ENCODE measurements at regions not wholly inside any gene's neighbourhood (a gene's known extent, or its start where the extent isn't known, plus 50 kb on each side); places are given as distances from the start of the nearest gene placed in this dataset.
"Not testable (repeated sequence)": the region's sequence is repeated elsewhere in the genome, so short reads cannot be mapped to it uniquely, and the experiment has no call there.

DNA sequence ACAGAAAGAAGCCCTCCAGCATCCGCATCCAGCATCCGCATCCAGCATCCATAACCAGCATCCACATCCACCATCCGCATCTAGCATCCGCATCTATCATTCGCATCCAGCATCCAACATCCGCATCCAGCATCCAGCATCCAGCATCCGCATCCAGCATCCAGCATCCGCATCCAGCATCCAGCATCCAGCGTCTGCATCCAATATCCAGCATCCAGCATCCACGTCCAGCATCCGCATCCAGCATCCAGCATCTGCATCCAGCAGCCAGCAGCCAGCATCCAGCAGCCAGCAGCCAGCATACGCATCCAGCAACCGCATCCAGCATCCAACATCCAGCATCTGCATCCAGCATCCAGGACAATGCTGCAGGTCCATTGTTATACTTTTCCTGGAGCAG, 671.0 kb upstream of the C16orf82 start:
- Histone ChIP-seq H3K27me3 (replicated peaks; ENCODE audit: insufficient read depth) (no peaks in the 10 kb centered on the region), H3K4me3 (no peak overlapping the region), H3K4me1 (ENCODE audit: control insufficient read depth in 1 of 2, low read depth in 2 of 2) (no peaks in the 10 kb centered on the region), H3K36me3 (no peaks in the 10 kb centered on the region), H3K27ac (no peak overlapping the region), H3K9me3 (no peaks in the 10 kb centered on the region)
- TF ChIP-seq, protein P1, sequence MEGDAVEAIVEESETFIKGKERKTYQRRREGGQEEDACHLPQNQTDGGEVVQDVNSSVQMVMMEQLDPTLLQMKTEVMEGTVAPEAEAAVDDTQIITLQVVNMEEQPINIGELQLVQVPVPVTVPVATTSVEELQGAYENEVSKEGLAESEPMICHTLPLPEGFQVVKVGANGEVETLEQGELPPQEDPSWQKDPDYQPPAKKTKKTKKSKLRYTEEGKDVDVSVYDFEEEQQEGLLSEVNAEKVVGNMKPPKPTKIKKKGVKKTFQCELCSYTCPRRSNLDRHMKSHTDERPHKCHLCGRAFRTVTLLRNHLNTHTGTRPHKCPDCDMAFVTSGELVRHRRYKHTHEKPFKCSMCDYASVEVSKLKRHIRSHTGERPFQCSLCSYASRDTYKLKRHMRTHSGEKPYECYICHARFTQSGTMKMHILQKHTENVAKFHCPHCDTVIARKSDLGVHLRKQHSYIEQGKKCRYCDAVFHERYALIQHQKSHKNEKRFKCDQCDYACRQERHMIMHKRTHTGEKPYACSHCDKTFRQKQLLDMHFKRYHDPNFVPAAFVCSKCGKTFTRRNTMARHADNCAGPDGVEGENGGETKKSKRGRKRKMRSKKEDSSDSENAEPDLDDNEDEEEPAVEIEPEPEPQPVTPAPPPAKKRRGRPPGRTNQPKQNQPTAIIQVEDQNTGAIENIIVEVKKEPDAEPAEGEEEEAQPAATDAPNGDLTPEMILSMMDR (IDR thresholded peaks at IDR 0.05): no peak
- DNase-seq (ENCODE audit: low spot score): no peak
- ATAC-seq (ENCODE audit: insufficient number of reproducible peaks, low FRiP score, low read depth): no peak

DNA sequence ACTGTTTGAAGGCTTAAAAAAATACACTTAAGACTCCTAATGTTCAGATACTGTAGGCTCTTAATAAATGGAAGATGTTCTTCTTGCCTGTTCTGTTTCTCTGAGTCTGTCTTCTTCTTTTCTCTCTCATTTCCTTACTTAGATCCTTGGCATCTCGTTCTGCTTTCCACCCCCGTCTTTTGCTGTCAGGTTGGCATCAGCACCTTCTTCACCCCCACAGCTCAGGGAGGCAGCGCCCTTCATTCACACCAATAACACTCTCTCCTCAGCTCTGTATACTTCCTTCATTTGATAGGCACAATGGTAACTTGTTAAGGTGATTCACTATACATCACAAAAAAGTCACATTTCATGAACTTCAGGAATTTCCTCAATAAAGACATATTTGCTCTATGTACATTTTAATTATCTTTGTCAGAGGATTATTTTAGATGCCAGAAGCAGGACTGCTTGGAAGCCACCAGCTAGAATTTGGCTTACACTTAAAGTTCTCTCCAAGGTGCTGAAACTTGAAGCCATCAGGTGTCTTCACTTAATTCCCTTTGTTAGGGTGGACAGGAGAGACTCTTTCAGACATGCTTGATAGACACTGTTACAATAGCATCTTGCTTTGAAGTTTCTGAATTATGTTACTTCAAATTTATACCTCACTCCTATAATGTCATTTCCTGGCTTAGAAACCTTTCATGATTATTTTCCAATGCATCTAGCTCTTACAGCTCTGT, 670.1 kb upstream of the C16orf82 start:
- Histone ChIP-seq H3K9me3 (no peaks in the 10 kb centered on the region), H3K4me1 (ENCODE audit: control insufficient read depth in 1 of 2, low read depth in 2 of 2) (no peaks in the 10 kb centered on the region), H3K27ac (no peak overlapping the region), H3K36me3 (no peaks in the 10 kb centered on the region), H3K4me3 (no peak overlapping the region), H3K27me3 (replicated peaks; ENCODE audit: insufficient read depth) (no peaks in the 10 kb centered on the region)
- ATAC-seq (ENCODE audit: insufficient number of reproducible peaks, low FRiP score, low read depth) (no peak), DNase-seq (ENCODE audit: low spot score) (no peak)
- TF ChIP-seq, protein P1 (IDR thresholded peaks at IDR 0.05): no peak

DNA sequence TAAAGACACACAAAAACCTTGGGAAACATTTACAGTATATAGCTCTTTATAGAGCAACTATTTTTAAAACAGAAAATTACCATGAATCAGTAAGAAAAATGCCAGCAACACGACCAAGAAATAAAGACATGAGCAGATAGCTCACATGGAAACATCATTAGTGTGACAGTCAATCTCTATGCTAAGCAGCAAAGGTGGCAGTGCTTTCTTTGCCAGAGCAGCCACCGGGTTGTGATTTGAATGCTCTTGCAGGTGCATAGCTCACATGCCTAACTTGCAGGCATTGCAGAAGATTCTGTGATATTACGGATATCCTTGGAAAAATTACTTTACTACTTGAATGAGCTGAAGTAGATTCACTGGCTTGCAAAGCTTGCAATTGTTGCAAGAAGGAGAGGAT, 652.9 kb upstream of the C16orf82 start:
- no peak overlapping the region for H3K4me3 ChIP-seq
- no peaks in the 10 kb centered on the region for H3K36me3 ChIP-seq
- H3K4me1 ChIP-seq (ENCODE audit: control insufficient read depth in 1 of 2, low read depth in 2 of 2): no peaks in the 10 kb centered on the region
- H3K9me3 ChIP-seq: no peaks in the 10 kb centered on the region
- H3K27me3 ChIP-seq (replicated peaks; ENCODE audit: insufficient read depth): no peaks in the 10 kb centered on the region
- DNase-seq (ENCODE audit: low spot score) (no peak), ATAC-seq (ENCODE audit: insufficient number of reproducible peaks, low FRiP score, low read depth) (no peak)
- TF ChIP-seq, protein P1 (IDR thresholded peaks at IDR 0.05): no peak
- no peak overlapping the region for H3K27ac ChIP-seq

DNA sequence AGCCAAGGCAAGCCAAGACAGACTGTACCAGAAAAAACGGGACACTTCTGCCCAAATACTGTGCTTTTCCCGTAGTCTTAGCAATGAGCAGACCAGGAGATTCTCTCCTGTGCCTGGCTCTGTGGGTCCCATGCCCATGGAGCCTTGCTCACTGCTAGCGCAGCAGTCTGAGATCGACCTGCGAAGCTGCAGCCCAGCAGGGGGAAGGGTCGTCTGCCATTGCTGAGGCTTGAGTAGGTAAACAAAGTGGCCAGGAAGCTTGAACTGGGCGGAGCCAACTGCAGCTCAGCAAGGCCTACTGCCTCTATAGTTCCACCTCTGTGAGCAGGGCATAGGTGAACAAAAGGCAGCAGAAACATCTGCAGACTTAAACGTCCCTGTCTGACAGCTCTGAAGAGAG, 647.3 kb upstream of the C16orf82 start:
- DNase-seq (ENCODE audit: low spot score); H3K27ac ChIP-seq; H3K4me1 ChIP-seq (ENCODE audit: control insufficient read depth in 1 of 2, low read depth in 2 of 2); H3K36me3 ChIP-seq; ATAC-seq (ENCODE audit: insufficient number of reproducible peaks, low FRiP score, low read depth); H3K9me3 ChIP-seq; H3K27me3 ChIP-seq (replicated peaks; ENCODE audit: insufficient read depth); H3K4me3 ChIP-seq: not testable (repeated sequence)

DNA sequence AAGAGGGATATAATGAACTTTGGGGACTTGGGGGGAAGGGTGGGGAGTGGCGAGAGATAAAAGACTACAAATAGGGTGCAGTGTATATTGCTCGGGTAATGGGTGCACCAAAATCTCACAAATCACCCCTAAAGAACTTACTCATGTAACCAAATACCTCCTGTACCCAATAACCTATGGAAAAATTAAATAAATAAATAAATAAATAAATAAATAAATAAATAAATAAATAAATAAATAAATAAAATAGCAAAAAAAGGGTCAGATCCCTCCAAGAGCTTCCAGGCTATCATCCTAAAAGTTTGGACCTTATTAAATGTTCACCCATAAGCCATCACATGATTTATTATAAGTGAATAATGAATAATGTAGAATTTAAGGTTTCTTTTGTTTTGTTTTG, 636.1 kb upstream of the C16orf82 start:
- no peak for ATAC-seq (ENCODE audit: insufficient number of reproducible peaks, low FRiP score, low read depth)
- TF ChIP-seq, protein P1 (IDR thresholded peaks at IDR 0.05): no peak
- no peaks in the 10 kb centered on the region for H3K27me3 ChIP-seq (replicated peaks; ENCODE audit: insufficient read depth)
- no peak overlapping the region for H3K27ac ChIP-seq
- no peaks in the 10 kb centered on the region for H3K4me1 ChIP-seq (ENCODE audit: control insufficient read depth in 1 of 2, low read depth in 2 of 2)
- DNase-seq (ENCODE audit: low spot score): no peak
- H3K36me3 ChIP-seq: no peaks in the 10 kb centered on the region
- no peaks in the 10 kb centered on the region for H3K9me3 ChIP-seq
- H3K4me3 ChIP-seq: no peak overlapping the region

DNA sequence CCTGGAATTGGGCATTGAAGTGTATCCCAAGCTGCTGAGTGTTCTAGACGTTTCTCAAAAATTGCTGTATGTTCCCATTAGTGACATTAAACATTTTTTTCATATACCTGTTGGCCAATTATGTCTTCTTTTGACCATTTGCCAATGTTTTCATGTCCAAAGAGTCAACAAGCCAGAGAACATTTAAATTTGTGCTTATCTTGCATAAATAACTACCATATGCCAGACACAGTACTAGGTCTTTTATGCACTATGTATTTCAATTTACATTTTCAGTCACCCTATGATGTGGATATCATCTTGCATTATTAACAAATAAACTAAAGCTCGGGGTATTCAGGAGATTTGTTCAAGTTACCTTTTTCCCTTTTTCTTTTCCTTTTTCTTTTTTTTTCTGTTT, 632.9 kb upstream of the C16orf82 start:
- Histone ChIP-seq H3K27me3 (replicated peaks; ENCODE audit: insufficient read depth) (no peaks in the 10 kb centered on the region), H3K36me3 (no peaks in the 10 kb centered on the region), H3K27ac (no peak overlapping the region), H3K9me3 (no peaks in the 10 kb centered on the region), H3K4me1 (ENCODE audit: control insufficient read depth in 1 of 2, low read depth in 2 of 2) (no peaks in the 10 kb centered on the region), H3K4me3 (no peak overlapping the region)
- DNase-seq (ENCODE audit: low spot score) (no peak), ATAC-seq (ENCODE audit: insufficient number of reproducible peaks, low FRiP score, low read depth) (no peak)
- TF ChIP-seq, protein P1 (IDR thresholded peaks at IDR 0.05): no peak
